OCI-LY7 (cell line): ENCODE measurements at regions not wholly inside any gene's neighbourhood (a gene's known extent, or its start where the extent isn't known, plus 50 kb on each side); places are given as distances from the start of the nearest gene placed in this dataset.
A peak's percentile ranks its signal among the peaks of the same experiment; 100 is the strongest.

Experiments used
- BruUV-seq: library from RNA; stranded (reverse); fragments of 400-500 nt; replicated peaks from 2 replicates; lab custom pipeline; 2021; lab: Mats Ljungman, UMichigan
- CTCF ChIA-PET: fragments of 300-600 bp; sonication (Branson Sonifier 250); formaldehyde crosslinking; loops from one replicate; lab custom pipeline; 2022; ENCODE audit warnings: antibody characterized with exemption; ENCODE audit not compliant: unreplicated experiment; lab: Charles Lee
- POLR2A ChIA-PET: fragments of 300-600 bp; sonication (Branson Sonifier 250); formaldehyde crosslinking; loops from one replicate; lab custom pipeline; 2022; ENCODE audit warnings: antibody characterized with exemption; lab: Charles Lee
- DNase-seq: peaks from one replicate; pipeline ENCODE4 v3.0.0-alpha.2; 2015; ENCODE audit warnings: low spot score
- H2AFZ ChIP-seq: fragments of 200-600 bp; sonication (generic), shearing (Covaris generic); 2 replicates; pipeline ENCODE4 v1.6.1; 2014; ENCODE audit warnings: mild to moderate bottlenecking, antibody characterized with exemption, low read length, moderate library complexity
- H3K27ac ChIP-seq: fragments of 200-600 bp; sonication (generic); 2 replicates; pipeline ENCODE4 v1.5.1; 2014; ENCODE audit warnings: mixed run types, low read depth, mild to moderate bottlenecking, moderate library complexity, low read length, inconsistent platforms; ENCODE audit not compliant: poor library complexity, severe bottlenecking
- H3K36me3 ChIP-seq: fragments of 200-600 bp; sonication (generic); 2 replicates; pipeline ENCODE4 v1.6.1; 2014; ENCODE audit warnings: mild to moderate bottlenecking, antibody characterized with exemption, low read length, moderate library complexity, mixed read lengths; ENCODE audit not compliant: insufficient read depth
- H3K4me1 ChIP-seq: fragments of 200-600 bp; sonication (generic); 2 replicates; pipeline ENCODE4 v1.5.1; 2014; ENCODE audit warnings: mild to moderate bottlenecking, low read length; ENCODE audit not compliant: insufficient read depth, poor library complexity, severe bottlenecking
- H3K4me2 ChIP-seq: fragments of 200-600 bp; sonication (generic); 2 replicates; pipeline ENCODE4 v1.6.1; 2014; ENCODE audit warnings: mild to moderate bottlenecking, low read length
- H3K4me3 ChIP-seq: fragments of 200-600 bp; sonication (generic); 2 replicates; pipeline ENCODE4 v1.5.1; 2014; ENCODE audit warnings: mild to moderate bottlenecking, low read depth, low read length; ENCODE audit not compliant: poor library complexity, severe bottlenecking
- H3K79me2 ChIP-seq: fragments of 200-600 bp; sonication (generic); 2 replicates; pipeline ENCODE4 v1.6.1; 2016; ENCODE audit warnings: low read depth, mild to moderate bottlenecking, low read length, moderate library complexity, mixed read lengths; ENCODE audit not compliant: insufficient read depth
- H3K9me2 ChIP-seq: fragments of 200-600 bp; sonication (generic); 2 replicates; pipeline ENCODE4 v1.6.1; 2016; ENCODE audit warnings: mild to moderate bottlenecking, low read length, mixed read lengths; ENCODE audit not compliant: insufficient read depth
- H3K9me3 ChIP-seq: fragments of 200-600 bp; sonication (generic); 2 replicates; pipeline ENCODE4 v1.6.1; 2014; ENCODE audit warnings: mild to moderate bottlenecking, mixed run types, low read length, mixed read lengths
- H4K20me1 ChIP-seq: fragments of 200-600 bp; sonication (generic); 2 replicates; pipeline ENCODE4 v1.6.1; 2014; ENCODE audit warnings: mild to moderate bottlenecking, antibody characterized with exemption, low read length, moderate library complexity, mixed read lengths; ENCODE audit not compliant: insufficient read depth
- EZH2phosphoT487 ChIP-seq: fragments of 200-600 bp; sonication (generic); IDR thresholded peaks from 2 replicates; pipeline ENCODE4 v1.6.1; 2018; ENCODE audit warnings: low read depth, borderline replicate concordance, mild to moderate bottlenecking, mixed run types, antibody characterized with exemption, low read length, moderate library complexity, mixed read lengths
- intact Hi-C: fragments of 100-400 bp; cut with micrococcal nuclease; formaldehyde crosslinking; loops from one replicate; pipeline ENCODE4 v1.10.0; 2022; ENCODE audit not compliant: unreplicated experiment
- TF ChIP-seq, protein P1 (sequence below): fragments of 200-600 bp; sonication (generic); conservative IDR thresholded peaks from 2 replicates; pipeline ENCODE4 v1.5.1; 2014; ENCODE audit warnings: mild to moderate bottlenecking, antibody characterized with exemption, low read length, moderate library complexity, mixed read lengths

DNA sequence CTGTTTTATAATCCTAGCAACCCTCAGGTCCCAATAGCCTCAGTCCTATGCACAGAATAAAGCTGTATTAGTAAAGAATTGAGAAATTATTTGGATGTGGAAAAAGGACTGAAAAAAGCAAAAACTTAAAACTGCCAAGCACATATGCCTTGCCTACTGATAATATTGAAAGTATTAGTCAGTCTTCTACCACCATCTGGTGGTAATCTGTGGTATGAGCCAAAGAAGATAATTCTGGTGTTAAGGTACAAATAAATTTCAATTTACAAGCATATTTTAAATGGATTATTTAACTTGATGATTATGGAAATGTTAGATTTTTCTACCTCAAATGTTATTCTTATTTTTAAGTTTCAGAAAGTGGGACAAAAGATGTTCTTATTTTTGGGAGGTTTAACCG, 460.3 kb upstream of the KLHL1 start:
- H3K4me3 ChIP-seq = no peak overlapping the region
- H3K4me1 ChIP-seq = no peaks in the 10 kb centered on the region
- H3K4me2 ChIP-seq = no peak overlapping the region
- no peaks in the 10 kb centered on the region for H3K79me2 ChIP-seq
- TF ChIP-seq EZH2phosphoT487 = no peak
- TF ChIP-seq, protein P1, sequence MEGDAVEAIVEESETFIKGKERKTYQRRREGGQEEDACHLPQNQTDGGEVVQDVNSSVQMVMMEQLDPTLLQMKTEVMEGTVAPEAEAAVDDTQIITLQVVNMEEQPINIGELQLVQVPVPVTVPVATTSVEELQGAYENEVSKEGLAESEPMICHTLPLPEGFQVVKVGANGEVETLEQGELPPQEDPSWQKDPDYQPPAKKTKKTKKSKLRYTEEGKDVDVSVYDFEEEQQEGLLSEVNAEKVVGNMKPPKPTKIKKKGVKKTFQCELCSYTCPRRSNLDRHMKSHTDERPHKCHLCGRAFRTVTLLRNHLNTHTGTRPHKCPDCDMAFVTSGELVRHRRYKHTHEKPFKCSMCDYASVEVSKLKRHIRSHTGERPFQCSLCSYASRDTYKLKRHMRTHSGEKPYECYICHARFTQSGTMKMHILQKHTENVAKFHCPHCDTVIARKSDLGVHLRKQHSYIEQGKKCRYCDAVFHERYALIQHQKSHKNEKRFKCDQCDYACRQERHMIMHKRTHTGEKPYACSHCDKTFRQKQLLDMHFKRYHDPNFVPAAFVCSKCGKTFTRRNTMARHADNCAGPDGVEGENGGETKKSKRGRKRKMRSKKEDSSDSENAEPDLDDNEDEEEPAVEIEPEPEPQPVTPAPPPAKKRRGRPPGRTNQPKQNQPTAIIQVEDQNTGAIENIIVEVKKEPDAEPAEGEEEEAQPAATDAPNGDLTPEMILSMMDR = peak; percentile 87
- H2AFZ ChIP-seq = no peak overlapping the region
- H3K9me3 ChIP-seq = no peaks in the 10 kb centered on the region
- BruUV-seq = no TSS peak
- CTCF ChIA-PET = no interaction called here
- H3K9me2 ChIP-seq = no peaks in the 10 kb centered on the region
- no peaks in the 10 kb centered on the region for H4K20me1 ChIP-seq
- intact Hi-C loops = loop anchor here (5.0 kb wide), 1 partner anchor 711 kb away; no protein-coding TSS in a partner anchor
- POLR2A ChIA-PET = interaction anchor here (0.7 kb wide), 1 partner anchor 1855 kb away, joined by 3 read pairs; no protein-coding TSS in a partner anchor
- H3K36me3 ChIP-seq = no peaks in the 10 kb centered on the region
- no peak overlapping the region for H3K27ac ChIP-seq
- DNase-seq = peak; percentile 38

DNA sequence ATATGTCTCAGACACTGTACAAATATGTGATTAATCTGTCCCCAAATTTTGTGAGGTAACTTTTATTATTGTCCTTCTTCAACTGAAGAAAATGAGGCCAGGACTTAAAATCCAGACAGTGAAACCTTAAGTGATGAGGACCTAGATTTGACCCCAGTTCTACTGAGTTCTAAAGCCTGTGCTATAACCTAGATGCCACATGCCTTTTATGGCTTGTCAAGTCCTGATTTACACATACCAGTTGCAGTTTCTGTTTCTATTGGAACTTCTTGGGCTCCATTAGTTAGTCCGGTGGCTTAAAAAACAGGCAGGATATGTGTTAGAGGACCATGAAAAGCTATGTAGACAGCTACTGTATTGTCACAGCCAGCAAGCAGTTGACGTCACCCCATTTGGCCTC, 436.5 kb upstream of the KLHL1 start:
- H3K79me2 ChIP-seq = no peaks in the 10 kb centered on the region
- H3K4me2 ChIP-seq = no peak overlapping the region
- intact Hi-C loops = no loop called here
- no peak overlapping the region for H2AFZ ChIP-seq
- no peak overlapping the region for H3K4me3 ChIP-seq
- no peaks in the 10 kb centered on the region for H3K9me2 ChIP-seq
- no peaks in the 10 kb centered on the region for H4K20me1 ChIP-seq
- H3K4me1 ChIP-seq = no peaks in the 10 kb centered on the region
- TF ChIP-seq, protein P1 = no peak
- no peak for TF ChIP-seq EZH2phosphoT487
- no peaks in the 10 kb centered on the region for H3K36me3 ChIP-seq
- H3K27ac ChIP-seq = no peak overlapping the region
- POLR2A ChIA-PET = no interaction called here
- BruUV-seq = no TSS peak
- no peaks in the 10 kb centered on the region for H3K9me3 ChIP-seq
- DNase-seq = no peak
- CTCF ChIA-PET = no interaction called here

DNA sequence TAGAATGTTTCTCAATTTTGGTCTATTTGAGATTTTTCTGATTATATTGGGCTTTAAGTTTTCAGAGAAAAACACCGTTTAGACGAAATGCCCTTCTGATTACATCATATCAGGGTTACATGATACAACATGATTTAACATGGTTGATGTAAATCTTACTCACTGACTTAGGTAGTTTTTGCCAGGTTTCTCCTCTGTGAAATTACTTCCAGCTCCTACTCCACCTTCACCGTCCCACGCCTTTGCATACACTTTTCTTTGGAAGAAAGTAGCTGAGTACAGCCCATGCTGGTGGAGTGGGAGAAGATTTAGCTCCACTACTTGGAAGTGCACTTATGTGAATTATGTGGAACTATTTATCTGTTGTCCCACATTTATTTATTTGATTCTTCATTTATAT, 433.2 kb upstream of the KLHL1 start:
- no peak overlapping the region for H3K4me2 ChIP-seq
- no TSS peak for BruUV-seq
- no peak overlapping the region for H2AFZ ChIP-seq
- no peak overlapping the region for H3K4me3 ChIP-seq
- no peaks in the 10 kb centered on the region for H3K36me3 ChIP-seq
- TF ChIP-seq EZH2phosphoT487 = no peak
- TF ChIP-seq, protein P1 = no peak
- no peak for DNase-seq
- intact Hi-C loops = no loop called here
- no peaks in the 10 kb centered on the region for H3K79me2 ChIP-seq
- H3K9me3 ChIP-seq = no peaks in the 10 kb centered on the region
- ChIA-PET CTCF (no interaction called here), POLR2A (no interaction called here)
- H3K9me2 ChIP-seq = no peaks in the 10 kb centered on the region
- no peaks in the 10 kb centered on the region for H3K4me1 ChIP-seq
- H3K27ac ChIP-seq = no peak overlapping the region
- H4K20me1 ChIP-seq = no peaks in the 10 kb centered on the region
